ENCODE measurements at regions not wholly inside any gene's neighbourhood (a gene's known extent, or its start where the extent isn't known, plus 50 kb on each side); places are given as distances from the start of the nearest gene placed in this dataset.

DNA sequence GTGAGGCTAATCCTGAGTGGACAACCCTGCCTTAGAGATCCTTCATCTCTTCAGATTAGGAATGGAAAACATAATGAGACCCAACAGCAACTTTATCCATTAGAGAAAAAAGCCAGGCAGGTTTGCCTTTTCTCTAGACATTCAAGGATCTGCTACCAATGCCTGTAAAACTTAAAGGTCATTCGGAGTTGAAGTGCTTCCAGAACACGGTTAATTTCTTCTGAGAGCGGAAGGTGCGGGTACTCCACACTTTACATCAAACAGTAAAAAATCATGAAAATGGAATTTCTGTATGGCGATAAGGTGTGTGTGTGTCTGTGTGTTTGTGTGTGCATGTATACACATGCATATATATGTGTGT, 65.2 kb upstream of the PRKACB start:
- no peak overlapping the region for H4K8ac ChIP-seq (replicated peaks; ENCODE audit: insufficient read length, low read depth, low read length)
- no peak overlapping the region for H3K14ac ChIP-seq (ENCODE audit: insufficient read depth, low read length)
- TF ChIP-seq, protein P1, sequence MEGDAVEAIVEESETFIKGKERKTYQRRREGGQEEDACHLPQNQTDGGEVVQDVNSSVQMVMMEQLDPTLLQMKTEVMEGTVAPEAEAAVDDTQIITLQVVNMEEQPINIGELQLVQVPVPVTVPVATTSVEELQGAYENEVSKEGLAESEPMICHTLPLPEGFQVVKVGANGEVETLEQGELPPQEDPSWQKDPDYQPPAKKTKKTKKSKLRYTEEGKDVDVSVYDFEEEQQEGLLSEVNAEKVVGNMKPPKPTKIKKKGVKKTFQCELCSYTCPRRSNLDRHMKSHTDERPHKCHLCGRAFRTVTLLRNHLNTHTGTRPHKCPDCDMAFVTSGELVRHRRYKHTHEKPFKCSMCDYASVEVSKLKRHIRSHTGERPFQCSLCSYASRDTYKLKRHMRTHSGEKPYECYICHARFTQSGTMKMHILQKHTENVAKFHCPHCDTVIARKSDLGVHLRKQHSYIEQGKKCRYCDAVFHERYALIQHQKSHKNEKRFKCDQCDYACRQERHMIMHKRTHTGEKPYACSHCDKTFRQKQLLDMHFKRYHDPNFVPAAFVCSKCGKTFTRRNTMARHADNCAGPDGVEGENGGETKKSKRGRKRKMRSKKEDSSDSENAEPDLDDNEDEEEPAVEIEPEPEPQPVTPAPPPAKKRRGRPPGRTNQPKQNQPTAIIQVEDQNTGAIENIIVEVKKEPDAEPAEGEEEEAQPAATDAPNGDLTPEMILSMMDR (conservative IDR thresholded peaks at IDR 0.05): no peak
- H3K9ac ChIP-seq (ENCODE audit: extremely low read depth, insufficient read length, low read length): peak overlapping the region; percentile 41
- no peaks in the 10 kb centered on the region for H4K20me1 ChIP-seq (ENCODE audit: control insufficient read depth, insufficient read depth, insufficient read length)
- Mint-ChIP-seq H3K27me3 (ENCODE audit: low read depth) (no peaks in the 10 kb centered on the region), H3K27ac (peak overlapping the region in 2 of 3 experiments; percentile 62 to 81; a peak in 2 of 7 replicates), H3K9me3 (no peaks in the 10 kb centered on the region), H3K4me1 (peaks cover 13% of the 10 kb centered on the region in 2 experiments), H3K36me3 (ENCODE audit: insufficient read depth in 1 of 3, low read depth in 3 of 3) (no peaks in the 10 kb centered on the region; a peak in 1 of 7 replicates), H3K4me3 (peak overlapping the region; percentile 89 to 93)
- H3K23ac ChIP-seq (ENCODE audit: insufficient read length, low read depth, low read length): no peak overlapping the region
- no peak overlapping the region for H3K18ac ChIP-seq (ENCODE audit: insufficient read length, low read depth, low read length)
- no peak overlapping the region for H2BK120ac ChIP-seq (ENCODE audit: low read depth, low read length, poor library complexity, severe bottlenecking)
- no peaks in the 10 kb centered on the region for H3K9me3 ChIP-seq (ENCODE audit: control insufficient read depth, low read depth, low read length)
- no peak overlapping the region for H3T11ph ChIP-seq (ENCODE audit: low read length)
- H3K27ac ChIP-seq (ENCODE audit: insufficient read length, low read depth, low read length): no peak overlapping the region
- H4K91ac ChIP-seq (ENCODE audit: insufficient read length, low read depth, low read length): no peak overlapping the region
- H3K4me1 ChIP-seq (ENCODE audit: insufficient read depth, low read length): no peaks in the 10 kb centered on the region; the same call in 1 of the 2 replicates
- H3K79me2 ChIP-seq (ENCODE audit: insufficient read depth, low read length): peaks cover 2% of the 10 kb centered on the region; the same call in 1 of the 2 replicates
- H3K23me2 ChIP-seq (ENCODE audit: insufficient read length, low read depth, low read length, poor library complexity, severe bottlenecking): peaks cover 6% of the 10 kb centered on the region
- H4K5ac ChIP-seq (ENCODE audit: insufficient read length, low read depth, low read length): no peak overlapping the region
- no peak overlapping the region for H3K56ac ChIP-seq (ENCODE audit: insufficient read length, low read depth, low read length)
- H3K79me1 ChIP-seq (ENCODE audit: insufficient read depth, low read depth, low read length, poor library complexity, severe bottlenecking): no peaks in the 10 kb centered on the region
- H2BK20ac ChIP-seq (ENCODE audit: low read depth, low read length, poor library complexity, severe bottlenecking): no peak overlapping the region
- H3K27me3 ChIP-seq (ENCODE audit: insufficient read depth, low read length): no peaks in the 10 kb centered on the region
- no peak overlapping the region for H3K4ac ChIP-seq (ENCODE audit: low read depth, low read length)
- peak overlapping the region; percentile 72 for H3K4me2 ChIP-seq (ENCODE audit: insufficient read depth, insufficient read length, low read length)
- H2AFZ ChIP-seq (ENCODE audit: low read length): no peak overlapping the region
- DNase-seq: no peak
- H2BK12ac ChIP-seq (ENCODE audit: insufficient read length, low read depth, low read length): no peak overlapping the region
- no peak overlapping the region for H2BK5ac ChIP-seq (ENCODE audit: insufficient read length, low read length)
- H2BK15ac ChIP-seq (ENCODE audit: low read depth, low read length): no peak overlapping the region
- no peak overlapping the region for H2AK5ac ChIP-seq (ENCODE audit: insufficient read length, low read length)
- no CpG with 5 or more reads among the region's 5 CpGs for WGBS (ENCODE audit: extremely low coverage, insufficient read length, low lambda C conversion rate)

Measured in H9 (cell line).